Bone marrow (tissue), 2 donors: ENCODE measurements at regions not wholly inside any gene's neighbourhood (a gene's known extent, or its start where the extent isn't known, plus 50 kb on each side); places are given as distances from the start of the nearest gene placed in this dataset.

ENCODE experiments used
- DNase-seq, 2 donors: peaks; one replicate each; lab custom pipeline; 2025; lab: John Stamatoyannopoulos, UW

DNA sequence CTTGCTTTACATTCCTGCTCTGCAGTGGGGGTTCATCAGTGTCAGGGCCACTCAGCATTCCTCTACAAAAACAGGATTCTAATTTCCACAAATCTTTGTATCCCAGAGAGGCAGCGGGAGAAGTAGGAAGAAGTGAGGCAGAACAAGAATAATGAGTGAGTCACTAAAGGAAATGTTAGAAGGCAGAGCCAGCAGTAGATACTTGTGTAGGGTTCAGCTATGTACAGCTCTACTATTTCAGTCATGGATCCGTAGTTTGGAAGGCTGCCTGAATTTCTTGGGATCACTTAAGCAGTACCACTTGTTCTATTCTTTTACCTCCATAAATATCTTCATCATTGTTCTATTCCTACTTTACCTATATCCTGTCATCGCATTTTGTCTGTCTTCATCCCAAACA lies 246.3 kb upstream of the TLE4 start:
- no peak for DNase-seq

DNA sequence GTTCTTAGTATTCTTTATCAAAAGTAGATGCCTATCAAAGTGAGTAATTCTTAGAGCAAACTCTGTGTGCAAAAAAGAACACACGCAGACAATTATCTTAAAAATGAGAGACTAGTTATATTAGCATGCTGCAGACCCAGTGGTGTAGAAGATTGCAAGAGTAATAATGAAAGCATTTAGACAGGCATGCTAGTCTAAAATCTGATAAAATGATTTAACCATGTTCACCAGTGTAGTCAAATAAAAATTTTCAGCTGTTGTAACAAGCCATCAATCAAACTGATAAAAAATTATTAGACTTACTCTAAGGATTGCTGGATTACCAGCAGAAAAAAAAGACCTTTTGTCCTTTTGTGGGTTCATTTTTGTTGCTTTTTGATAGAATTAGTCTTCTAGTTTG lies 241.9 kb upstream of the TLE4 start:
- no peak for DNase-seq

DNA sequence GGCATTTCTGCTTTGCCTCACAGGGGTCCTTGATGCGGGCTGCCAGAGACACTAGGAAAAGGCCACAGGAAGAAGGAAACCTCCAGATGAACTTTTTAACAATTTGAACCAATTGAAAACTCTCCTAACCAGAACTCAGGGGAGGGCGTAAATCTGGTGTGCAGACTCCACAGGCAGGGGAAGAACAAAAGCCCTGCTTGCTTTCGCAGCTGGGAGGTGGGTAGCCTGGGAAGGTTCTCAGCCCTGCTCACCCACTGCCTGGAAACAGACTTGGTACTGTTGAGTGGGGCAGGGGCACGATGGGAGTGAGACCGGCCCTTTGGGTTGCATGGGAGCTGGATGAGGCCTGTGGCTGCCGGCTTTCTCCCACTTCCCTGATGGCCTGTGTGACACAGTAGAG lies 237.8 kb upstream of the TLE4 start:
- DNase-seq: no peak

DNA sequence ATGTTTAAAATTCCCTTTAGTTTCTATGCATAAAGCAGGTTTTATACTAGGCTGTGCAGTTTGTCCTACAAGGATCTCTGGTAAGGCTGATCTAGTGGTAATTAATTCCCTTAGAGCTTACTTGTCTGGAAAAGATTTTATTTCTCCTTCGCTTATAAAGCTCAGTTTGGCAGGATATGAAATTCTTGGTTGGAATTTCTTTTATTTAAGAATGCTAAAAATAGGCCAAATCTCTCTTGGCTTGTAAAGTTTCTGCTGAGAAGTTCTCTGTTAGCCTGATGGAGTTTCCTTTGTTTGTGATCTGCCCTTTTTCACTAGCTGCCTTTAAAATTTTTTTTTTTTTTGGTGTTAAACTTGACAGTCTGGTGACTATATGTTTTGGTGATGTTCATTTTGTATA lies 237.1 kb upstream of the TLE4 start:
- no peak for DNase-seq

DNA sequence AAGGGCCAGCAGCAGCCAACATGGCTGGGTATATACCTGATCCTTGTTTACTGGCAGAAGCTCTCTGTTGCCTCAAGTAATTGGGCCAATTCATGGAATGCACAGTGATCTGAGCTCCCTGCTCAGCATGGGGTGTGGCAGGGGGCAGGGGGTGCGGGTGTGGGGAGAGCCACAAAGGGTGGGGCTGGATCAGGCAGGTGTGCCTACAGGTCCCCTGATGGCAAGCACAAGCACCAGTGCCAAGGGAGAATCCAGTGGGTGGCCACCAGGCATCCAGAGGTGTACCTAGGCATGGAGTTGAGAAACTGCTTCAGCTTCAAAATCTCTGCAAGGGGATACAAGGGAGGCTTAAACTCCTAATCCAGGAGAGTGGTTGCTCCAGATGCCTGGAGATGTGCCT lies 235.8 kb upstream of the TLE4 start:
- DNase-seq: no peak

DNA sequence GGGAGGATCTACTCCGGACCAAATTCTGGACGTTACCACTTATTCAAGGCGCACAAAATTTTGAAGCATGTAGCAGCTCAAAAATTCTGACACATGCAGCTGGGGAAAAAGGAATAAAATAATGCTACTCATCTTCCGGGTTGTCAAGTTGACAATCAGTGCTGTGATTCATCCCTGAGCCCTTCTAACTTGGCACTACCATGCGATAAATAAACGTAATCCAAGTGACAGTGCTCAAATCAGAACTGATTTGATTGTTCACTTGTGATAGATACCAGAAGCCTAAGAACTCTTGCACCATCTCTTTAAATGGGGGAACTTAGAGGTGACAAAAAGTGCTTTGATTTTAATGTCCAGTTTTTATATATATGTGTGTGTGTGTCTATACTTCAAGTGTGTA lies 230.2 kb upstream of the TLE4 start:
- DNase-seq: no peak

DNA sequence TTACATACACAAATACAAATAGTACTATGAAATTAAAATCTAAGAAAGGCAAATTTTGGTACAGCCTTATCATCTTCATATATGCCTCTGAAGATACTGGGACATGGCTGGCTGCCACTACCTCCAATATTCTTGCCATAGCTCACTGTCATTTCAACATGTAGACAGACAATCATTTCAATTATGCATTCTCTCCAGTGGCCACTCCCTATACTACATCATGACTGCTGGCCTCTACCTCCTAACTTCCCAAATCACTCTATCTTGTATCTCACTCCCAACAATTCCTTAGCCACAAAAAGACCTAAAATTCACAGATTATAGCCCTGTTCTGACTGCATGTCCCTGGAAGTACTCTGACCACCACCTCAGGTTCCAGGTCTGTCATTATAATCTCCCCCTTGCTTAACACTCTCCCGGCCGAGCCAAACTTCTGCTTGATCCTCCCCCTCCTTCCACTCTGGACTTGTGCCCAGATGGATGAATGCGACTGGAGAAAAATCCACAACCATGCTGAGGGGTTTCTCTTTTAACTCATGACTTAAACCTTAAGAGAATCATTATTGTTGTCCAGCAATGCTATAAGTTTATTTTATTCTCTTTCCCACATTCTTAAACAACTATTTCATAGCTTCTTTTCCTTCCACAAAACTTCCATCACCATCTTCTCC lies 225.3 kb upstream of the TLE4 start:
- no peak for DNase-seq

DNA sequence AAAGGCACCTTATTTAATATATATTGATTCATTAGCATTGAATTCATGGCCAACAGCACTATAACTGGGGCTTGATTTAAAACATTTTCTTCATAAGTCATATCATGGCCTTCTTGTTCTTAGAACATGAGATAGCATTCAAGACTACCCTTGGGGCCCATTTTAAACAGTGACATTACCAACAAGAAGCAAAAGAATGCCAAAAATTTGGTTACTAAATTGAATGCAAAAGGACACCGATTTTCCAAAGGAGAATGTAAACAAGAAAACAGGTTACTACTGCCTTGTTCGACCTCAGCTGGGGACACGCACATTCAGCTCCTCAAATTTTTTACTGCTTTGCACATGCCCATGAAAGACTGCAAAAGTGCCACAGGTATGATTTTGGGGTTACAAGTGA lies 219.4 kb upstream of the TLE4 start:
- no peak for DNase-seq

DNA sequence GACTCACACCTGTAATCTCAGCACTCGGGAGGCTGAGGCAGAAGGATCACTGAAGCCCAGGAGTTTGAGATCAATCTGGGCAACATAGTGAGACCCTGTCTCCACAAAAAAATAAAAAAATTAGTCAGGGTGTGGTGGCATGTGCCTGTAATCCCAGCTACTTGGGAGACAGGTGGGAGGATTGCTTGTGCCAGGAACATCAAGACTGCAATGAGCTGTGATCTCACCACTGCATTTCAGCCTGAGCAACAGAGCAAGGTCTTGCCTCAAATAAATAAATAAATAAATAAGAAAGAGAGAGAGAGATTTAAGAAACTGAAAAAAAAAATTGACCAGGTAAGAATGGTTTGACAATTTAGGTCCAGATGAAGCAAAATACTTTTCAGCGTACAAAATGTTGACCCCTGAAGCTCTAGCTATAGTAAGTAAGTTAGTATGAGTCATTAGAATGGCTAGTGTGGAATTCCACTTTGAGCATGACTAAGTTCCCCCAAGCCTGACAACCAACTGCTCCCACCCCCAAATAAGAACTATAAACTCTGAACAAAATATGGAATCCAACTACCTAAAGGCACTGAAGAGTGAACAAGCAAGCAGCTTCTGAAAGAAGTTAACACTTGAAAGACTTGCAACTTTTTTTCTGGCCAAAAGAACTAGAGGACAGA lies 217.8 kb upstream of the TLE4 start:
- DNase-seq: no peak

DNA sequence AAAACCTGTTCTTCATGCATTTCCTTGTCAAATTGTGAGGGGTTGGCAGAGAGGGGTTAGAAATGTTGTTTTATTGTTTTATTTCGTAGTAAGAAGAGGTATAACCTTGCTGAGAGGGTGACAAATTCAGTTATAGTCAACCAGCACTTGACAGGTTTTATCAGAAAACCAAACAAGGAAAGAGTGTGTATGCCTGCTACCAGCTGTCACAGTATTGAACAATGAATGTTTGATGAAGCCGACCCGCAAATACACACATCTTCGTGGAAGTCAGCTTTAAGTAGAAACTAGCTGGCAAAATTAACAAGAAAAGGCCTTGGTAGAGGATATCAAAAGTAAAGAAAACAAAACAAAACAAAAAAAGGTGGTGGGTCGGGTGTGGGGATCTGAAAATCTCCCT lies 214.6 kb upstream of the TLE4 start:
- no peak for DNase-seq

DNA sequence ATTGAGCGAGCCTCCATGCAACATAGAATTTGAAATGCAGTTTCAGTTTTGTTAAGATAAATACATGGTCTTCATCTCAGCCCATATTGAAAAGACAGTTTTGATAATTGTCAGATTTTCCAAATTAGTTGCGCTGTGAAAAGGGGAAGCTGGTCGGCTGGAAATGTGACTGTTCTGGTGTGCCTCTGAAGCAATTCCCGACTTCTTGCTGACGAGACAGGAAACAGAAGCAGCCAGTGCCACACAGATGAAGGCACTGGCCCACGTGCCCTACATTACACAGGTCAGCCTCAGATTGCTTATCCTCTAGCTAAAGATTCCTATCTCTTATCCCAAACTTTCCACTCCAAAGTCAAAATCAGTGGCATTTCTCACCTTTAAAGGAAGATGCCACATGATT lies 214.1 kb upstream of the TLE4 start:
- DNase-seq: peak in 1 of 2 donors; percentile 6

DNA sequence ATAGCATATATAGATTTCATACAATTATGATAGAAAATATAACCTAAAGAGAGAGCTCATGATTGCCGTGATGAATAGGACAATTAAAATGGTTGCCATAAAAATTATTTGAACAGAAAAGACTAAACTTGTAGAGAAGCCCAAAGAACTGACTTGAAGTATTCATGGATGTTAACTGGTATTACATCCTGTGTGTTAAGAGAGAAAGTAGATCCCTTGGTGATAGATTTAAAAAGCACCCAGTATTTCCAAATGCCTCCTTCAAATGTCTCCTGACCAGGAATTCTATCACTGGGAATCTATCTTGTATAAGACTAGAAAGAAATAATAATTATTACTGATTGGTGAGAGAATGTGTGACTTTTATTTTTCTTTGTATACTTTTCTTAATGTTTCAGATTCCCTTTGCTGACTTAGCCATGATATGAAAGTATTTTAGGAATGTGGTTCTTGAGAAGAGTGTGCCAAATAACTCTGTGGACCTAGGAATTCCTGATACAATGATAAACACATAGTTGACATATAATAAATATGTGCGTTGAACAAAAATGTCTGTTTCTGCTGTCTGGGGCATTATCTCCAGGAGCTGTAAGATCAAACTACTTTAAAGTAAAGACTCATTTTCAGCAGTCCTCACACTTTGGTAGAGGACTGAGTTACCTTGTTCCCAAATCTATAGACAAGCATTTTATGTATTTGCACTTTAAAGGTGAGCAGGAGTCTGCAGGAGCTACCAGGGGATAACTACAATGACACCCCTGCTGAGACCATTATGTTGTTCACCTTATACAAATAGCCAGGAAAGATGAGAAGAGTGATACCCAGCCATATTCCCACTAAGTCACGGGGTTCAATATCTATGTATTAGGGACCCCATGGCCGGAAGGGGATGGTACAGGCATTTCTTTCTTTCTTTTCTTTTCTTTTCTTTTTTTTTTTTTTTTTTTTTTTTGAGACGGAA lies 211.1 kb upstream of the TLE4 start:
- no peak for DNase-seq

DNA sequence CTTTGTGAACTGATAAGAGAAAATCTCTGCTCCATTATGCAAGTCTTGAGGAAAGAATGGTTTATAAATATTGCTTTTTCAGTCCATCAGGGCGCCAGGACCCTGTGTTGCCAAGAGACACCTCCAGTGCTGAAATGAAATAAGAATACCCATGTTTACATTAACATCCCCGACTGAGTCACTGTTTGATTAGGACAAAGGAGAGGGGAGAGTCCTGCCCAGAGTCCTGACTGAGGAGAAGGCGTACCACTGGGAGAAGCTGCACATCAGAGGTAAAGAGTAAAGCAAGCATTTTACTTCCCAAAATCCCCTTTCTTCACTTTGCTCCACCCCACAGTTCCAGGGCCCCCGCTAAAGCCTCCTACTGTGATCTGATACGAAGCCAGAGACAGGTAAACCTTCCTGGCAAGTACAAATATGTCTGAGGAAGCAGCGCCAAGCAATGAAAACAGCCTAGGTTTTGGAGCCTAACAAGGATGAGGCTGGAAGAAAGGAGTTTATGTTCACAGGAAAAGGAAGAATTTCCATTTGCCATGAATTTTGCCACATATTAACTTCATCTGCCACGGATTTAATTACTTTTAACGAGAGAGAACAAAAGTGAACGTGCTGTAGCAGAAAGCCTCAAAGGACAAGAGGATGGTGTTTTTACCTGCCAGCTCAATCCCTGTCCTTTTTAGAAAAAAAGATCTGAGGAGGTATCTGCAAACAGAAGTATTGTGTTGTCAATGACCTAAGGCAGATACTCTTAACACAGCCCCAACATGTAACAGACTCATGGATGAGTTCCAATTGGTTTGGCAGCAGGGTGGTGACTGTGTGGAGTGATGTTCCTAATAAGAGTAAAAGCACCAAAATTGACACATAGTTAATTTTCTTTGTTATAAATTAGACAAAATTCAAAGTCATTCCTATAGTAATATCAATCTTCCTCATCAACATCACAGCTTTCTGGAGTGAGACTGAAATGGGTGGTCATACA lies 209.4 kb upstream of the TLE4 start:
- DNase-seq: no peak

DNA sequence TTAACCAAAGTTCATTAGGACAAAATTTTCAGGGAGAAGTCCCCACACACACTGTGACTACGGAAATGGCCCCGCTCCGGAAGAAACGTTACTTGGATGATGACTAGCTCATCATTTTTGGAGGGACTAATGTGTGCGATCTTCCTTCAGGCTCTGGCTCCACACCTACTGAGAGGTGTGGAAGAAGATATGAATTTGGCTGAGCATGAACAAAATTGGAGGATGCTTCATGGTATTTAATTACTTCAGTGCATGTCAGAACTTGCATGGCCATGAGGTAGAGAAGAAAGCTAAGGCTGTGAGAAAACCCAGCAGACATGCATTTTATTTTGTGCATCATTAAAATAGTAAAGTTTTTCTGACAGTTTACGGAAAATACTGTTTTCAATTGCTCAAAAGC lies 202.1 kb upstream of the TLE4 start:
- DNase-seq: no peak

DNA sequence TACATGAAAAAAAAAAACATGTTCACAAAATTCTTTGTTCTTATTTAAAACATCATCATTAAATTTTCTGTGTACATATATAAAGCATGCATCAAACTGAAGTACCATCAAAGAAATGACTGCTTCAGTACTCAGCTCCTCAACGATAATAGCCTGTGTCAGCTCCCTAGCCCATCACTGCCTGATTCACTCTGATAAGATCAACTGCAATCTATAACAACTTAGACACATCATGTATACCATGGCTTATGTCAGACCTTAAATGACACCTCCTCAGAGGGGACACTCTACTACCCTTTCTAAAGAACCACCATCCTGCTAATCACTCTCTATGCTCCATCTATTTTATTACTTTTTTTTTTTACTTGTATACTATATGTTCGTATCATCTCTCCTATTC lies 200.5 kb upstream of the TLE4 start:
- no peak for DNase-seq

DNA sequence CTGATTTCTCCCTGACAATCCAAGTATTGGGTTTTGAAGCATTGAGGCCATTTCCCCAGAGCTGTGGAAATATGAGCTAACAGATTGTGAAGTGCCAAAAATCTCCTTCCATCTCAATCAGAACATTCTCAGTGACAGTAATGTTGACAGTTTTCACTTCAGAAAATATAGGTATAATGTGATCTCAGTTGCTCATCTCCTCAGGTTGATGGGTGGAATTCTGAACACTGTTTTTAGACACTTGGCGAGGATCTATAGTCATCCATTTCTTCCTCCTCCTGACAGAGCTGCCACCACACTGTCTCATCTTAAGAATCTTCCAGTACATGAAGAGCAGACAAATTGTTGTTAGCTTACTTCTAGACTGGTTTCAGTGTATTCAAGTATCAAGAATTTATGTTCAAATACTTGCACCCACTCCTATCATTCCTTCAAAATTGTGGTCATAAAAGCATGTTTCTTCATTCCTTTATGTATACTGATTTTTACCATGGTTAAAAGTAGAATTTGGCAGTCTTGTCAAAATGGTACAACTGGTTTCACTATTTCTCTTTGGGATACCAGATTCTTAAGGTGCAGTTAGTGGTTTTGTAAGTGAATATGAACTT lies 199.7 kb upstream of the TLE4 start:
- DNase-seq: no peak

DNA sequence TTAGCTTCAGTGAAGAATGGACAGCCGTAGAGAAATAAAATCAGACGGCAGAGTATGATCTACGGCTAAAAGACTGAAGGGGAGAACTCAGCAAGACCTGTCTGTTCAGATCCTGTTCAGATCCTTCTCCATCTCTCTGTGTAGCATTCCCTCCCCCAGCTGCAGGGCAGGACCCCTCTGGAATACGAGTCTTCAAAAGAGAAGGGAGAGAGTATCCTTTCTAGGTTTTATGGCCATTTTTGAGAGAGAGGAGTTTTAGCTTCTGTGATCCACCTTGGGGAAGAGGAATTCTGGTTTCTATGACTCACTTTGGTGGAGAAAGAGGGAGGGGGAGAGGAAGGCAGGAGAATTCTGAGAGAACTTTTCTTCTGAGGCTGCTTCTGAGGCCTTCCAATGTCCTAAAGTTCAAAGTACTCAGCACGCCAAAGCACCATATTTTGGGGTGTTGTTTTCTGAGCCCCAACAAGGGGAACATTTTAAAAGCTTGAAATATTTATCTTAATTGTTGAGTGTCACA lies 194.4 kb upstream of the TLE4 start:
- no peak for DNase-seq

DNA sequence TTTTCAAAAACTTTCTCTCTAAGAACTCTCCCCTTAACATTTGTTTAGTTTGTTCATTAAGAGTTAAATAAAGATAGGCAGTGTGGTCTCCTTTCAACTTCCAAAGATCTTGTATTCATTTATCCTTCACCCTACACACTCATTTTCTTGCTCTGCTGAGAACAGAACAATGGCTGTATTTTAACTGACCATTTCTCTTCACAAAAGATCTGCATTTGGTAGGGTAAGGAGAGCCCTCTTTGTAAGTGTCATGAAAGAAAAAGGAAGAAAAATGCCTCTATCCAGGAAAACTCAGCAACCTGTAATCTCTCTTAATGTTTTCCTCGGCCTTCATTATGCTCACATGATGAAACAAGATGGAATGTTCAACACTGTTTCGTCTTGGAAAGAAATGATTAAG lies 193.7 kb upstream of the TLE4 start:
- no peak for DNase-seq

DNA sequence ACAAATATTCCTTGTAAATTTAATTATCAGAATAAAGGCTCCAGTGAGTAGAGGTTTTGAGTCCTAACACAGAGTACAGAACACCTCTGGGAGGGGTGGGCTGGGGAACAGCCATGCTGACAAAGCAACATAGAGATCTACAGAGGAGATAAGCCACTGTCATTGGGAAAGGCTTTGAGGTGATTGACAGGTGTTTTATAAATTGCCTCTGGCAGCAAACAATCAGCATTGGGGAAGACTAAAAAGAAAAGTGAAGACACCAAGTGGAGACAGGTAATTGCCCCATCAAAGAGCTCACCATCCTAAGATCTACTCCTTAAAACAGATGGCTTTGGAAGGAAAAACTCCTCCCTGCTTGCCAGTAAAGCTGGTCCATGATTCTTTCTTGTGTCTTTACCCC lies 189.7 kb upstream of the TLE4 start:
- DNase-seq: no peak

DNA sequence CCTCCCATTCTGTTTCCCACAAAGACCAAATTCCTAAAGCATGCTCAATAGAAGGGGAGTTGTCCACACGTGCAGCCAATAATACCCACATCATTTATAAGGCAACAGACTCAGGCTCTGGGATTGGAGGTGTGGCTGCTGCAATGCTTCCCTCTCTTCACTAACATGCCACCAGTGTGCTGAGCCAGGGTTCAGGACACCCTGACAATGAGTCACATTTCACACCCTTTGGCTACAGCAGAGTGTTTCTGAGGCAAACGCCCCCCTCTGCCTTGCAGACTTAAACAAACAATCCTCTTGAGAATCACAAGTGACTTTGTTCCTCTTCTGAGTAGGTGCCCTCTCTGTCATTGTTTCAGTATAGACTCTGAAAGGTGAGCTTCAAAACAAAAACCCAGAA lies 189.3 kb upstream of the TLE4 start:
- DNase-seq: no peak

DNA sequence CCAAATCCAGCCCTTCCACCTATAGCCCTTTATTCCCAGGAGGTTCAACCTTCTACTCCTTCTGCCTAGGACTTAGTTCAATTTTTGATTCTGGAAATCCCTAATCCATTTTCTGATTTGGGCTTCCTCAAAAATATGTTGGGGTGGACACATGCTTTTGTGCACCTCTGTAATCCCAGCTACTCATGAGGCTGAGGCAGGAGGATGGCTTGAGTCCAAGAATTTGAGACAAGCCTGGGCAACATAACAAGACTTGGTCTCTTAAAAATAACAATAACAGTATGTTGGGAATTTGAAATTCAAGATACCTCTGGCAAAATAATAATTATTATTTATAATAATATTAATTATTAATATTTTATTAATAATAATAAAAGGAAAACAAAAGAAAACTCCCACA lies 188.7 kb upstream of the TLE4 start:
- DNase-seq: no peak
